HepG2 (cell line): ENCODE measurements at regions not wholly inside any gene's neighbourhood (a gene's known extent, or its start where the extent isn't known, plus 50 kb on each side); places are given as distances from the start of the nearest gene placed in this dataset.

ENCODE experiments used
- ATAC-seq: fragments of 200-7000 bp; cut with Tn5 transposase; 3 replicates; pipeline ENCODE4 v1.9.1; 2020; ENCODE audit warnings: mild to moderate bottlenecking, moderate library complexity
- BruUV-seq: library from RNA; stranded (reverse); fragments of 400-500 nt; replicated peaks from 2 replicates; lab custom pipeline; 2021; lab: Mats Ljungman, UMichigan
- CTCF ChIA-PET: fragments of 300-600 bp; formaldehyde crosslinking; extraction: SDS; loops from one replicate; lab custom pipeline; 2021; ENCODE audit warnings: low total read pairs, inconsistent platforms, low intra/inter-chr PET ratio; lab: Yijun Ruan, JAX
- POLR2A ChIA-PET: fragments of 350-600 bp; sonication (Branson Sonifier 250); formaldehyde crosslinking; loops from one replicate; lab custom pipeline; 2020; ENCODE audit warnings: antibody characterized with exemption, inconsistent platforms; lab: Yijun Ruan, JAX
- DNase-seq: peaks from one replicate; pipeline ENCODE4 v3.0.0-alpha.2; 2015; ENCODE audit warnings: low spot score
- FAIRE-seq: peaks from 3 replicates; lab custom pipeline; 2011; peaks lifted over from hg19 to GRCh38; lab: Jason Lieb, UNC
- H2AFZ ChIP-seq: one replicate; pipeline ENCODE4 v1.6.1; 2011; ENCODE audit warnings: low read length, inconsistent platforms
- H3K27ac ChIP-seq: fragments of 300-600 bp; 3 replicates; pipeline ENCODE4 v1.8.0; 2011; ENCODE audit warnings: mixed run types, mild to moderate bottlenecking, mixed read lengths, low read length, inconsistent platforms; ENCODE audit not compliant: insufficient read depth; ENCODE audit errors: extremely low read length
- H3K27me3 ChIP-seq, 2 experiments: fragments of 200-600 bp in 1 of 2; 2 replicates in 1 of 2; 3 replicates in 1 of 2; pipeline versions ENCODE4 v1.6.0 to v1.8.0; 2011; ENCODE audit warnings: low read length in 2 of 2, mild to moderate bottlenecking in 2 of 2, moderate library complexity in 2 of 2, inconsistent platforms in 1 of 2; ENCODE audit not compliant: insufficient read depth in 2 of 2, control insufficient read depth in 1 of 2
- H3K36me3 ChIP-seq, 2 experiments: fragments of 200-600 bp in 1 of 2; replicated peaks in 1 of 2; 2 replicates in 1 of 2; 3 replicates in 1 of 2; pipeline versions ENCODE4 v1.5.1 to v1.8.0; 2011; ENCODE audit warnings: low read length in 2 of 2, inconsistent platforms in 1 of 2; ENCODE audit not compliant: insufficient read depth in 2 of 2, control insufficient read depth in 1 of 2
- H3K4me1 ChIP-seq: 2 replicates; pipeline ENCODE4 v1.5.1; 2012; ENCODE audit warnings: low read length, inconsistent platforms; ENCODE audit not compliant: insufficient read depth
- H3K4me2 ChIP-seq: 2 replicates; pipeline ENCODE4 v1.6.0; 2011; ENCODE audit warnings: low read depth, low read length, inconsistent platforms
- H3K4me3 ChIP-seq, 3 experiments: fragments of 200-600 bp in 1 of 3; sonication (generic), shearing (Covaris generic) in 1 of 3; replicated peaks in 1 of 3; 2 replicates each; pipeline ENCODE4 v1.5.1; 2011 to 2016; ENCODE audit warnings: low read length in 3 of 3, inconsistent platforms in 2 of 3, low read depth in 2 of 3, mild to moderate bottlenecking in 2 of 3, control low read depth in 1 of 3, mixed read lengths in 1 of 3; ENCODE audit not compliant: insufficient read depth in 1 of 3
- H3K79me2 ChIP-seq: one replicate; pipeline ENCODE4 v1.6.1; 2011; ENCODE audit warnings: low read length, inconsistent platforms; ENCODE audit not compliant: insufficient read depth
- H3K9ac ChIP-seq: 2 replicates; pipeline ENCODE4 v1.6.0; 2011; ENCODE audit warnings: mild to moderate bottlenecking, low read depth, low read length, inconsistent platforms; ENCODE audit not compliant: insufficient read depth
- H3K9me3 ChIP-seq: 2 replicates; pipeline ENCODE4 v1.5.1; 2012; ENCODE audit warnings: mild to moderate bottlenecking, low read length
- H4K20me1 ChIP-seq: 2 replicates; pipeline ENCODE4 v1.6.0; 2011; ENCODE audit warnings: inconsistent platforms, mild to moderate bottlenecking, low read length, moderate library complexity; ENCODE audit not compliant: insufficient read depth
- CCAR2 ChIP-seq: fragments of 200-400 bp; formaldehyde crosslinking; optimal IDR thresholded peaks from 2 replicates; pipeline ENCODE3; 2018; ENCODE audit warnings: low read depth, mild to moderate bottlenecking, low read length, moderate library complexity
- ETV5 ChIP-seq: IDR thresholded peaks from 2 replicates; pipeline ENCODE4 v1.6.1; 2018; ENCODE audit warnings: missing biosample characterization, missing genetic modification reagents, inconsistent platforms, borderline replicate concordance
- NCOA1 ChIP-seq: sonication (generic); formaldehyde crosslinking; IDR thresholded peaks from 2 replicates; pipeline ENCODE4 v1.9.0; 2021; ENCODE audit warnings: missing genetic modification reagents
- NFE2L1 ChIP-seq: sonication (generic); formaldehyde crosslinking; IDR thresholded peaks from 2 replicates; pipeline ENCODE4 v1.4.0; 2020; ENCODE audit warnings: missing genetic modification reagents, mild to moderate bottlenecking, borderline replicate concordance
- RCOR2 ChIP-seq: IDR thresholded peaks from 2 replicates; pipeline ENCODE4 v1.6.1; 2016; ENCODE audit warnings: missing biosample characterization, missing genetic modification reagents
- SPEN ChIP-seq: sonication (generic); formaldehyde crosslinking; IDR thresholded peaks from 2 replicates; pipeline ENCODE4 v1.5.1; 2020; ENCODE audit warnings: low read depth, mild to moderate bottlenecking, missing genetic modification reagents
- TEAD2 ChIP-seq: sonication (generic); formaldehyde crosslinking; IDR thresholded peaks from 2 replicates; pipeline ENCODE4 v1.9.0; 2021; ENCODE audit warnings: missing genetic modification reagents
- ZNF253 ChIP-seq: sonication (generic); formaldehyde crosslinking; IDR thresholded peaks from 2 replicates; pipeline ENCODE4 v1.8.0; 2022; ENCODE audit warnings: mild to moderate bottlenecking, missing genetic modification reagents, borderline replicate concordance
- ZNF331 ChIP-seq: sonication (generic); formaldehyde crosslinking; IDR thresholded peaks from 2 replicates; pipeline ENCODE4 v1.4.0; 2020; ENCODE audit warnings: missing genetic modification reagents
- ZNF552 ChIP-seq: sonication (generic); formaldehyde crosslinking; IDR thresholded peaks from 2 replicates; pipeline ENCODE4 v1.9.0; 2022; ENCODE audit warnings: missing genetic modification reagents, mild to moderate bottlenecking, borderline replicate concordance
- ZNF558 ChIP-seq: sonication (generic); formaldehyde crosslinking; IDR thresholded peaks from 2 replicates; pipeline ENCODE4 v1.9.0; 2022; ENCODE audit warnings: mild to moderate bottlenecking, missing genetic modification reagents, borderline replicate concordance
- ZNF598 ChIP-seq: sonication (generic); formaldehyde crosslinking; IDR thresholded peaks from 2 replicates; pipeline ENCODE4 v1.5.1; 2020; ENCODE audit warnings: mild to moderate bottlenecking, missing genetic modification reagents, borderline replicate concordance
- ZNF720 ChIP-seq: sonication (generic); formaldehyde crosslinking; IDR thresholded peaks from 2 replicates; pipeline ENCODE4 v1.4.0; 2020; ENCODE audit warnings: missing genetic modification reagents
- WGBS: methylation state at CpG from one replicate; pipeline ENCODE4 v1.1.6; 2017; ENCODE audit warnings: low lambda C conversion rate; 5-methylcytosine and 5-hydroxymethylcytosine counted together
- in situ Hi-C: cut with HindIII; loops from 2 replicates; pipeline ENCODE4 v1.10.0; 2017; ENCODE audit warnings: low pct_unique_long_range_greater_than_20kb; ENCODE audit not compliant: extremely low pct_ligation_motif_present
- intact Hi-C: fragments of 100-400 bp; cut with micrococcal nuclease; formaldehyde crosslinking; loops from one replicate; pipeline ENCODE4 v1.10.0; 2022; ENCODE audit not compliant: unreplicated experiment
- TF ChIP-seq, protein P1 (sequence below): IDR thresholded peaks from 2 replicates; pipeline ENCODE4 v1.6.1; 2016; ENCODE audit warnings: low read depth, control low read depth
- TF ChIP-seq, protein P2 (sequence below): sonication (generic); formaldehyde crosslinking; IDR thresholded peaks from 2 replicates; pipeline ENCODE4 v1.4.0; 2020; ENCODE audit warnings: missing genetic modification reagents; ENCODE audit errors: not compliant biosample characterization

DNA sequence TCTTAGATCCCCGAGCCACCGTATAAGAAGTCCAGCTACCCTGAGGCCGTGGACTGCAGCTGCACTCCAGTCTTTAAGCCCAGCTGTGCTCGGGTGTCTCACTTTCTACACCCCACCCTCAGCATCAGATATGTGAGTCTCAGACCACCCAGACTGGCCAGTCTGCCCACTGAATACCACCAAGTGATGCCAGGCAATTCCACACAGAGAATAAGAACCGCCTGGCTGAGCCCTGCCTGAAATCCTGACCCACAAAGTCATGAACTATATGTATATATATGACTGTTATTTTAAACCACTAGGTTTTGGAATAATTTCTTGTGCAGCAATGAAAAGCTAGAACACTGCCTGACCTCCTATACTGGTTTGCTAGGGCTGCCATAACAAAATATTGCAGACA, 106.7 kb downstream of the FOXF2 start:
- DNase-seq = no peak
- ChIA-PET POLR2A (no interaction called here), CTCF (no interaction called here)
- intact Hi-C loops = no loop called here
- Histone ChIP-seq H4K20me1 (no peaks in the 10 kb centered on the region), H3K36me3 (no peaks in the 10 kb centered on the region), H3K27me3 (peaks cover 0 to 55% of the 10 kb centered on the region in 2 experiments; a peak in 4 of 5 replicates), H3K4me1 (no peaks in the 10 kb centered on the region), H3K4me3 (no peak overlapping the region), H2AFZ (no peak overlapping the region), H3K9me3 (no peaks in the 10 kb centered on the region)
- BruUV-seq = no TSS peak
- TF ChIP-seq ZNF558 (CRISPR knock-in tag) = no peak
- peak; percentile 97 for TF ChIP-seq ZNF331
- TF ChIP-seq, all 625 proteins: peak for 1
- FAIRE-seq (no peak), ATAC-seq (no peak)
- Histone ChIP-seq H3K4me2 (no peak overlapping the region), H3K9ac (no peak overlapping the region), H3K79me2 (no peaks in the 10 kb centered on the region), H3K27ac (no peak overlapping the region)
- 33% methylated on average over 5 of the region's 5 CpGs for WGBS
- in situ Hi-C loops = no loop called here

- FAIRE-seq = no peak
- Histone ChIP-seq H3K36me3 (no peaks in the 10 kb centered on the region), H3K4me3 (no peak overlapping the region), H3K79me2 (no peaks in the 10 kb centered on the region), H2AFZ (no peak overlapping the region), H3K9ac (no peak overlapping the region), H4K20me1 (no peaks in the 10 kb centered on the region), H3K27me3 (peaks cover 0 to 60% of the 10 kb centered on the region in 2 experiments; a peak in 4 of 5 replicates), H3K9me3 (no peaks in the 10 kb centered on the region), H3K4me2 (no peak overlapping the region), H3K27ac (no peak overlapping the region), H3K4me1 (no peaks in the 10 kb centered on the region)
- no peak for DNase-seq
- ChIA-PET CTCF (no interaction called here), POLR2A (no interaction called here)
- intact Hi-C loops (no loop called here), in situ Hi-C loops (no loop called here)
- no TSS peak for BruUV-seq
- WGBS = 27% methylated on average over 10 of the region's 16 CpGs
- ATAC-seq = no peak
- TF ChIP-seq, protein P1, sequence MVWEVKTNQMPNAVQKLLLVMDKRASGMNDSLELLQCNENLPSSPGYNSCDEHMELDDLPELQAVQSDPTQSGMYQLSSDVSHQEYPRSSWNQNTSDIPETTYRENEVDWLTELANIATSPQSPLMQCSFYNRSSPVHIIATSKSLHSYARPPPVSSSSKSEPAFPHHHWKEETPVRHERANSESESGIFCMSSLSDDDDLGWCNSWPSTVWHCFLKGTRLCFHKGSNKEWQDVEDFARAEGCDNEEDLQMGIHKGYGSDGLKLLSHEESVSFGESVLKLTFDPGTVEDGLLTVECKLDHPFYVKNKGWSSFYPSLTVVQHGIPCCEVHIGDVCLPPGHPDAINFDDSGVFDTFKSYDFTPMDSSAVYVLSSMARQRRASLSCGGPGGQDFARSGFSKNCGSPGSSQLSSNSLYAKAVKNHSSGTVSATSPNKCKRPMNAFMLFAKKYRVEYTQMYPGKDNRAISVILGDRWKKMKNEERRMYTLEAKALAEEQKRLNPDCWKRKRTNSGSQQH (CRISPR knock-in tag) = no peak
- no peak for TF ChIP-seq ZNF598 (CRISPR knock-in tag)
- TF ChIP-seq NCOA1 (CRISPR knock-in tag) = no peak
- TF ChIP-seq TEAD2 (CRISPR knock-in tag) = no peak
- no peak for TF ChIP-seq ZNF552 (CRISPR knock-in tag)
- TF ChIP-seq RCOR2 (CRISPR knock-in tag) = no peak
- no peak for TF ChIP-seq ZNF720 (CRISPR knock-in tag)
- no peak for TF ChIP-seq ETV5
- no peak for TF ChIP-seq ZNF253 (CRISPR knock-in tag)
- no peak for TF ChIP-seq CCAR2
- no peak for TF ChIP-seq SPEN (CRISPR knock-in tag)
- no peak for TF ChIP-seq NFE2L1 (CRISPR knock-in tag)
- TF ChIP-seq, protein P2, sequence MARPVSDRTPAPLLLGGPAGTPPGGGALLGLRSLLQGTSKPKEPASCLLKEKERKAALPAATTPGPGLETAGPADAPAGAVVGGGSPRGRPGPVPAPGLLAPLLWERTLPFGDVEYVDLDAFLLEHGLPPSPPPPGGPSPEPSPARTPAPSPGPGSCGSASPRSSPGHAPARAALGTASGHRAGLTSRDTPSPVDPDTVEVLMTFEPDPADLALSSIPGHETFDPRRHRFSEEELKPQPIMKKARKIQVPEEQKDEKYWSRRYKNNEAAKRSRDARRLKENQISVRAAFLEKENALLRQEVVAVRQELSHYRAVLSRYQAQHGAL = no peak
These were observed 107.7 kb downstream of the FOXF2 start for GRCh38 chr6:1496836-1497760.
